ENCODE measurements at regions not wholly inside any gene's neighbourhood (a gene's known extent, or its start where the extent isn't known, plus 50 kb on each side); places are given as distances from the start of the nearest gene placed in this dataset.
"Not testable (repeated sequence)": the region's sequence is repeated elsewhere in the genome, so short reads cannot be mapped to it uniquely, and the experiment has no call there.

- DNase-seq (ENCODE audit: low spot score) = no peak
Observed at GRCh38 chr12:112615196-112615595, 176.4 kb upstream of the RPH3A start.

DNA sequence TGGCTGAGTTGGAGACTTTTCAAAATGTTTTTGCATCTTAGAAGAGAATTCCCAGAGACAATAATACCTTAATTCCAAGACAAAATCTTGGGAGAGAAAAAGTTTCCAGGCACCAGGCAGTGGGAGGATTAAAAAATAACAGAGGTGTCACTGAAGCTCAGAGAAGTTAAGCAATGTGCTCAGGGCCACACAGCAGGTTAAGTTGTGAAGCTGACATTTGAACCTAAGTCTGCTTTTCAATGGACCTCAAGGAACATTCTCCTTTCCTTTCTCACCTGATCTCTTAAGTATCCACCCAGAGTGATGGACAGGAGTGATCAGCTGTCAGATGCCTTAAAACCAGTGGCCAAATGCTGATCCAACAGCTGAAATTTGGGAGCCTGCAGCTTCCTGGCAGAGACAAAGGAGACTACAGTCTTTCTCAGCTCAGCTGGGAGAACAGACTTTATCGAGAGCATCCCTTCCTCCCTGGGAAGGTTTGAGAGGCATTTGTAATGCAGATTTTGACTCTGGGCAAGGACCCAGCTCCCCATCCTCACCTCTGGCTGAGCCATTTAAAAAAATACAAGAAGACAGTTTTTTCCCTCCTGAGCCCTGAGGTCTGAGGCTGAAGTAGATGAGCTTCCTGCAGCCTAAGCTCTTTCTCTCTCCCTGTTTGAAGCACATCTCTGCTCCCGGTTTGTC, 174.9 kb upstream of the RPH3A start:
- DNase-seq (ENCODE audit: low spot score) = no peak

DNA sequence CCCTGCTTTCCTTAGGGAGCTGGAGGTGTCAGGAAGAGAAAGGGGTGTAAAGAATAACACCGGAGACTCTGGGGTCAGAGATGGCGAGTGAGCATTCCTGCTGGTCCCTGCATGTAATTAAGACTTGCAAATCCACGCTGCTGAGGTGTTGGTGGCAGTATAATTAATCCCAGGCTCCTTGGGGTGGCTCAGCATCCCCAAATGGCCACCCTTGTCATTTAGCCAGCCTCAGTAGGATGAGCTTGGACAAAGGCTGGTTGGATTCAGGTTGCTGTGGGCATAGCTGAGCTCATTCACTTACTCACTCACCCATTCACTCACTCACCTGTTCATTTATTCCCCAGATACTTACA, 174.4 kb upstream of the RPH3A start:
- no peak for DNase-seq (ENCODE audit: low spot score)

GRCh38 chr12:112627851-112628250, 163.7 kb upstream of the RPH3A start:
- DNase-seq (ENCODE audit: low spot score) = no peak

DNA sequence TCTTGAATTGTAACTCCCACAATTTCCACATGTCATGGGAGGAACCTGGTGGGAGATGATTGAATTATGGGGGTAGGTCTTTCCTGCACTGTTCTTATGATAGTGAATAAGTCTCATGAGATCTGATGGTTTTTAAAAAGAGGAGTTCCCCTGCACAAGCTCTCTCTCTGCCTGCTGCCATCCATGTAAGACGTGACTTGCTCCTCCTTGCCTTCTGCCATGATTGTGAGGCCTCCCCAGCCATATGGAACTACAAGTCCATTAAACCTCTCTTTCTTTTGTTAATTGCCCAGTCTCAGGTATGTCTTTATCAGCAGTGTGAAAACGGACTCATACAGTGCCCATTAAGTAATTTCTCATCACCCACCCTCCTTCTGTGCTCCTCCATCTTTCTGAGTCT, 159.6 kb upstream of the RPH3A start:
- not testable (repeated sequence) for DNase-seq (ENCODE audit: low spot score)

DNA sequence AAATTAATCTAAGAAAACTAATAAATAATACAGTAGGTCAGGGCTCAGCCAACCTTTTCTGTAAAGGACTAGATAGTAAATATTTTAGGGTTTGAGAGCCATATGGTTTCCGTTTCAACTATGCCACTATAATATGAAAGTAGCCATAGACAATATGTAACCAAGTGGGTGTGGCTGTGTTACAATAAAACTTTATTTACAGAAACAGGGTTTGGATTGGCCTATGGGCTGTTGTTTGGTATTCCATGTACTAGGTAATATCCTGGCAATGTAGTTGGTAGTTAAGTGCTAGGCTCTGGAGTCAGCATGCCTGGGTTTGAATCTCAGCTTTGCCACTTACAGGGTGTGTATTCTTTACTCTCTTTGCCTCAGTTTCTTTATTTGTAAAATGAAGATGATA, 156.5 kb upstream of the RPH3A start:
- DNase-seq (ENCODE audit: low spot score) = no peak

- no peak for DNase-seq (ENCODE audit: low spot score)
Observed at GRCh38 chr12:112638420-112638819, 153.1 kb upstream of the RPH3A start.

- no peak for DNase-seq (ENCODE audit: low spot score)
Observed at GRCh38 chr12:112645586-112645985, 146.0 kb upstream of the RPH3A start.

DNA sequence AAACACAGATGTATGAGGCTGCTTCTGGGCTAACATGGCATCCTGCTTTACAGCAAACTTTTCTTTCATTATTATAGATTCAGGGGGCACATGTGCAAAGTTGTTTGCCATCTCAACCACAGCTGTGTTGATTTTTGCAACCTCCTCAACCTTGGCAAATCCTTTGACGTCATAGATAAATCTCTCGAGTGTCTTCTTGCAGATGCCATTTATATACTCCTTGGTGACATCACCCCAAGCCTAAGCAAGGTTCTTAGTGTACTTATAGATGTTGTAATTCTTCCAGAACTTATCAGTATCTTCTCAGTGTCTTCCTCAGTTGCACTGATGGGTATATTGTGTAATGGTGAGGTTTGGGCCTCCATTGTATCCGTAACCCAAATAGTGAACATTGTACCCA, 135.4 kb upstream of the RPH3A start:
- DNase-seq (ENCODE audit: low spot score) = no peak

- DNase-seq (ENCODE audit: low spot score) = peak; percentile 13
Observed at GRCh38 chr12:112664569-112664968, 127.0 kb upstream of the RPH3A start.

GRCh38 chr12:112665958-112666357, 125.6 kb upstream of the RPH3A start:
- DNase-seq (ENCODE audit: low spot score) = no peak

DNA sequence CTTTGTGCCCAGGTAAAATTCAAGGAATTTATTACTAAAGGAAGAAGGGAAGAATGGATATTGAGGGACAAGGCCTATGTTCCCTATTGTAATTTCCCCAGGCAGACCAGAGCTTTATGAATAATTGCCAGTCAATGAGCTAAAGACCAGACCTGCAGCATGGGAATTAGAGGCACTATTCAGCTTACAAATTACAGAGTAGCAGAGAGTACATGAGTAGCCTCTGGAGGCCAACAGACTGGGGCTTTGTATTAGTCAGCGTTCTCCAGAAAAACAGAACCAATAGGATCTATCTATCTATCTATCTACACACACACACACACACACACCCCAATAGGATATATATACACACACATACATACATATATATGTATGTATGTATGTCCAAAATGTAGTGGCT, 120.0 kb upstream of the RPH3A start:
- DNase-seq (ENCODE audit: low spot score) = no peak

- DNase-seq (ENCODE audit: low spot score) = no peak
Observed at GRCh38 chr12:112674539-112674938, 117.0 kb upstream of the RPH3A start.

GRCh38 chr12:112676507-112676906, 115.0 kb upstream of the RPH3A start:
- DNase-seq (ENCODE audit: low spot score) = no peak

DNA sequence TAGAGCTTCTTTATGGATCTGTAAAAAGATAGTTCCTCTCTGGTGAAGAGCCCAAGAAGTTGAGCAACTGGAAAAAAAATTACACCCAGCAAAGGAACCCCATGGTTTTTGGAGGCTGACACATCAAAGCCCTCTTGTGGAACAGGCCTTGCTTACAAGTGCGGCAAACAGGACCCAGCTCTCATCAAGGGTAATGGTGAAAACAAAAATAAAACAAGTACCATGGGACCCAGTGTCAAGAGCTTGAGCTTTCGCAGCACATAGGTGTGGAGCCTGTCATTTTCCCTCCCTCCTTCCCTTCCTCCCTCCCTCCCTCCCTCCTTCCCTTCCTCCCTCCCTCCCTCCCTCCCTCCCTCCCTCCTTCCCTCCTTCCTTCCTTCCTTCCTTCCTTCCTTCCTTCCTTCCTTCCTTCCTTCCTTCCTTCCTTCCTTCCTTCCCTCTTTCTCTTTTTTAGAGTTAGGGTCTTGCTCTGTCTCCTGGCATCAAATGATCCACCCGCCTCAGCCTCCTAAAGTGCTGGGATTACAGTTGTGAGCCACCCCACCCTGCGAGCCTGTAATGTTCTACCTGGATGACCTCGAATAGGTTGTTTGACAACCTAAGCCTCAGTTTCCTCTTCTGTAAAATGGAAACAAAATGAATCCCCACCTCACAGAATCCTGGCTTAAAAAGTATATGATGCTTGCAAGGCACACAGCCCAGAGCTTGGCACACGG, 114.3 kb upstream of the RPH3A start:
- no peak for DNase-seq (ENCODE audit: low spot score)

GRCh38 chr12:112680993-112681392, 110.6 kb upstream of the RPH3A start:
- DNase-seq (ENCODE audit: low spot score) = no peak

GRCh38 chr12:112682586-112682985, 109.0 kb upstream of the RPH3A start:
- no peak for DNase-seq (ENCODE audit: low spot score)

GRCh38 chr12:112684742-112685141, 106.8 kb upstream of the RPH3A start:
- no peak for DNase-seq (ENCODE audit: low spot score)

GRCh38 chr12:112685321-112685720, 106.2 kb upstream of the RPH3A start:
- DNase-seq (ENCODE audit: low spot score) = no peak

DNA sequence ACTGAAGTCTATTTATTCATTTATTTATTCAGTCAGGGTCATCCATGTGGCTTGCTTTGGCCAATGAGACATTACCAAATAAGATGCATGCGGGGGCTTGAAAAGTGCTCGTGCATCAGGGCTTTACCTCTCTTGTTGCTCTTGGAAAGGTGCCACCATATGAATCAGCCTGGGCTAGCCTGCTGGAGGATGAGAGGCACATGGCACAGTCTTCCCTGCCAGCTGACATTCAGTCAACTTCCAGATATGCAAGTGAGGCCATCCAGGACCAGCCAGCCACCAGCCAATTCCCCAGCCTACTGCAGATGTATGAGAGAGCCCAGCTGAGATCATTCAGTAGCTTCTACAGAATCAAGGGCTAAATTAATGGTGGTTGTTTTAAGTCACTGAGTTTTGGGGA, 105.2 kb upstream of the RPH3A start:
- no peak for DNase-seq (ENCODE audit: low spot score)

DNA sequence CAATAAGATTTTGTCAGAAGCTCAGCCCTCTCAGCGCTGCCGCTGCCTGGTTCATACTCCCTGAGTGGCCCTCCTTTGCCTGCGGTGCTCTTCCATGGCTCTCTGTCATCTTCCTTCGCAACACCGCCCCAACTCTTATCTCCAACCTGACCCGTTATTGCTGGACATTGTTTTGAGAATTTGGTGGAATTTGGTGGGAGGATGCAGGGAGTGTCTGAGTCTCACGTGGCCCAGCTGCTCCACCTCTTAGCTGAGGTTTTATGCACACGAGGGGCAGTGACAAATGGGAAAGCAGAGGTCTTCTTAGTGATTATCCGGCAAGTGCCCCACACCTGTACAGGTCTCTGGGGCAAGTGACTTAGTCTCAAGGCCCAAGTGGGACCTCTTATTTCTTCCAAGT, 97.5 kb upstream of the RPH3A start:
- DNase-seq (ENCODE audit: low spot score) = no peak

GRCh38 chr12:112697441-112697840, 94.1 kb upstream of the RPH3A start:
- not testable (repeated sequence) for DNase-seq (ENCODE audit: low spot score)

- DNase-seq (ENCODE audit: low spot score) = peak; percentile 50
Observed at GRCh38 chr12:112705037-112705632, 86.4 kb upstream of the RPH3A start.

GRCh38 chr12:112710414-112710813, 81.1 kb upstream of the RPH3A start:
- no peak for DNase-seq (ENCODE audit: low spot score)

Measured in kidney capillary endothelial cell (primary cell).